CD14-positive monocyte (primary cell): ENCODE measurements at regions not wholly inside any gene's neighbourhood (a gene's known extent, or its start where the extent isn't known, plus 50 kb on each side); places are given as distances from the start of the nearest gene placed in this dataset.

ENCODE experiments used
- DNase-seq, 3 donors: peaks; one replicate each; pipeline ENCODE4 v3.0.0-alpha.2; 2011 to 2022
- H2AFZ ChIP-seq: 2 replicates; pipeline ENCODE4 v1.6.0; 2012; ENCODE audit warnings: mild to moderate bottlenecking, low read depth, low read length, inconsistent platforms; ENCODE audit not compliant: insufficient read depth, poor library complexity, severe bottlenecking
- H3K27ac ChIP-seq, 2 donors: 1 replicate in 1 of 2; 2 replicates in 1 of 2; pipeline ENCODE4 v1.5.1; 2012 to 2013; ENCODE audit warnings: low read length in 2 of 2, control low read depth in 1 of 2, inconsistent platforms in 1 of 2, low read depth in 1 of 2, mild to moderate bottlenecking in 1 of 2
- H3K27me3 ChIP-seq, 2 donors: one replicate each; pipeline versions ENCODE4 v1.6.0 to v1.6.1; 2011 to 2013; ENCODE audit warnings: low read length in 2 of 2; ENCODE audit not compliant: control insufficient read depth in 2 of 2, insufficient read depth in 2 of 2
- H3K36me3 ChIP-seq, 2 donors: replicated peaks in 1 of 2; 1 replicate in 1 of 2; 2 replicates in 1 of 2; pipeline versions ENCODE4 v1.5.1 to v1.6.1; 2012 to 2013; ENCODE audit warnings: low read length in 2 of 2, control low read depth in 1 of 2, inconsistent platforms in 1 of 2, mild to moderate bottlenecking in 1 of 2; ENCODE audit not compliant: insufficient read depth in 2 of 2, control insufficient read depth in 1 of 2
- H3K4me1 ChIP-seq, 2 donors: 1 replicate in 1 of 2; 2 replicates in 1 of 2; pipeline versions ENCODE4 v1.5.1 to v1.6.1; 2012 to 2013; ENCODE audit warnings: low read length in 2 of 2, control low read depth in 1 of 2, inconsistent platforms in 1 of 2, mild to moderate bottlenecking in 1 of 2, moderate library complexity in 1 of 2; ENCODE audit not compliant: insufficient read depth in 2 of 2, control insufficient read depth in 1 of 2
- H3K4me2 ChIP-seq: replicated peaks from 2 replicates; pipeline ENCODE3; 2012; ENCODE audit warnings: low read length, moderate library complexity, mild to moderate bottlenecking; ENCODE audit not compliant: poor library complexity, severe bottlenecking; ENCODE audit errors: extremely low read depth
- H3K4me3 ChIP-seq, 3 experiments: fragments of 200-600 bp in 1 of 3; sonication (generic) in 1 of 3; replicated peaks in 1 of 3; 1 replicate in 2 of 3; 2 replicates in 1 of 3; pipeline ENCODE4 v1.5.1; 2011 to 2013; ENCODE audit warnings: low read length in 3 of 3, mild to moderate bottlenecking in 3 of 3, control low read depth in 2 of 3, low read depth in 2 of 3, inconsistent platforms in 1 of 3, moderate library complexity in 1 of 3
- H3K79me2 ChIP-seq: 2 replicates; pipeline ENCODE4 v1.6.0; 2012; ENCODE audit warnings: mild to moderate bottlenecking, control low read depth, inconsistent platforms, low read length, moderate library complexity; ENCODE audit not compliant: insufficient read depth
- H3K9ac ChIP-seq: 2 replicates; pipeline ENCODE4 v1.6.0; 2017; ENCODE audit warnings: low read length, mild to moderate bottlenecking; ENCODE audit not compliant: insufficient read depth, poor library complexity, severe bottlenecking
- H3K9me3 ChIP-seq, 2 donors: replicated peaks in 1 of 2; 1 replicate in 1 of 2; 2 replicates in 1 of 2; pipeline versions ENCODE4 v1.5.1 to v1.6.1; 2012 to 2013; ENCODE audit warnings: low read length in 2 of 2, control low read depth in 1 of 2; ENCODE audit not compliant: control insufficient read depth in 1 of 2, insufficient read depth in 1 of 2
- H4K20me1 ChIP-seq: 2 replicates; pipeline ENCODE4 v1.6.0; 2012; ENCODE audit warnings: mild to moderate bottlenecking, low read length, control low read depth, moderate library complexity; ENCODE audit not compliant: insufficient read depth
- H3K27ac Mint-ChIP-seq, 7 donors: one replicate each; pipeline ENCODE4 v1.8.0; 2020; ENCODE audit warnings: mild to moderate bottlenecking in 7 of 7, mixed read lengths in 7 of 7, moderate library complexity in 6 of 7, inconsistent platforms in 2 of 7
- H3K27me3 Mint-ChIP-seq, 3 donors: one replicate each; pipeline ENCODE4 v1.8.0; 2021 to 2022; ENCODE audit warnings: low read depth in 3 of 3, mild to moderate bottlenecking in 3 of 3, mixed read lengths in 3 of 3, moderate library complexity in 3 of 3, inconsistent platforms in 1 of 3
- H3K36me3 Mint-ChIP-seq, 2 donors: one replicate each; pipeline ENCODE4 v1.8.0; 2020; ENCODE audit warnings: mixed read lengths in 2 of 2, inconsistent platforms in 1 of 2, mild to moderate bottlenecking in 1 of 2
- H3K4me1 Mint-ChIP-seq: one replicate; pipeline ENCODE4 v1.8.0; 2020; ENCODE audit warnings: mild to moderate bottlenecking, mixed read lengths
- H3K4me3 Mint-ChIP-seq, 2 donors: one replicate each; pipeline ENCODE4 v1.8.0; 2020; ENCODE audit warnings: mild to moderate bottlenecking in 2 of 2, mixed read lengths in 2 of 2, moderate library complexity in 1 of 2
- H3K9me3 Mint-ChIP-seq, 7 donors: one replicate each; pipeline ENCODE4 v1.8.0; 2020 to 2022; ENCODE audit warnings: mixed read lengths in 7 of 7, mild to moderate bottlenecking in 6 of 7, moderate library complexity in 6 of 7, inconsistent platforms in 2 of 7
- CTCF ChIP-seq: fragments of 200-600 bp; IDR thresholded peaks from one replicate; pipeline ENCODE4 v1.8.0; 2022; ENCODE audit warnings: antibody characterized with exemption, mild to moderate bottlenecking
- WGBS: methylation state at CpG from one replicate; pipeline ENCODE4 v1.1.5; 2013; ENCODE audit warnings: missing lambda C conversion rate; ENCODE audit not compliant: insufficient coverage; 5-methylcytosine and 5-hydroxymethylcytosine counted together
- intact Hi-C, 2 donors: fragments of 100-400 bp; cut with micrococcal nuclease; formaldehyde crosslinking; loops; one replicate each; pipeline versions ENCODE4 v1.15.0 to v1.15.1; 2023

GRCh38 chr3:102570511-102570910 is 135.7 kb downstream of the ZPLD1 start:
- no peaks in the 10 kb centered on the region for H3K36me3 ChIP-seq
- H3K27me3 ChIP-seq = no peaks in the 10 kb centered on the region
- no peaks in the 10 kb centered on the region for H3K4me1 Mint-ChIP-seq
- no peak overlapping the region for H3K4me2 ChIP-seq
- H4K20me1 ChIP-seq = no peaks in the 10 kb centered on the region
- no peak for TF ChIP-seq CTCF
- no peaks in the 10 kb centered on the region for H3K4me1 ChIP-seq
- DNase-seq = no peak
- H3K9me3 Mint-ChIP-seq = peaks cover 1 to 13% (median 6%) of the 10 kb centered on the region in 7 donors
- no peak overlapping the region for H3K27ac Mint-ChIP-seq
- no peak overlapping the region for H2AFZ ChIP-seq
- H3K4me3 ChIP-seq = no peak overlapping the region
- no peak overlapping the region for H3K27ac ChIP-seq
- intact Hi-C loops = no loop called here
- no peak overlapping the region for H3K4me3 Mint-ChIP-seq
- peaks cover 0 to 2% (median 2%) of the 10 kb centered on the region in 3 donors for H3K27me3 Mint-ChIP-seq
- H3K79me2 ChIP-seq = no peaks in the 10 kb centered on the region
- no peak overlapping the region for H3K9ac ChIP-seq
- no CpG with 5 or more reads among the region's 2 CpGs for WGBS
- H3K9me3 ChIP-seq = peaks cover 0 to 5% of the 10 kb centered on the region in 2 donors
- no peaks in the 10 kb centered on the region for H3K36me3 Mint-ChIP-seq

- H3K9me3 ChIP-seq = peaks cover 0 to 5% of the 10 kb centered on the region in 2 donors
- no peaks in the 10 kb centered on the region for H4K20me1 ChIP-seq
- H3K9me3 Mint-ChIP-seq = peaks cover 1 to 13% (median 6%) of the 10 kb centered on the region in 7 donors
- intact Hi-C loops = no loop called here
- WGBS = 100% methylated on average over 1 of the region's 1 CpG
- H3K4me3 Mint-ChIP-seq = no peak overlapping the region
- H3K4me1 ChIP-seq = no peaks in the 10 kb centered on the region
- no peak overlapping the region for H3K4me3 ChIP-seq
- no peak overlapping the region for H3K27ac Mint-ChIP-seq
- H3K27me3 ChIP-seq = no peaks in the 10 kb centered on the region
- no peak for TF ChIP-seq CTCF
- H3K4me2 ChIP-seq = no peak overlapping the region
- DNase-seq = no peak
- no peak overlapping the region for H3K27ac ChIP-seq
- H3K27me3 Mint-ChIP-seq = peaks cover 0 to 2% (median 2%) of the 10 kb centered on the region in 3 donors
- H3K36me3 Mint-ChIP-seq = no peaks in the 10 kb centered on the region
- no peak overlapping the region for H2AFZ ChIP-seq
- no peaks in the 10 kb centered on the region for H3K4me1 Mint-ChIP-seq
- no peak overlapping the region for H3K9ac ChIP-seq
- H3K36me3 ChIP-seq = no peaks in the 10 kb centered on the region
- H3K79me2 ChIP-seq = no peaks in the 10 kb centered on the region
Observed at GRCh38 chr3:102571006-102571405, 136.2 kb downstream of the ZPLD1 start.
